OCI-LY3 (cell line): ENCODE measurements at regions not wholly inside any gene's neighbourhood (a gene's known extent, or its start where the extent isn't known, plus 50 kb on each side); places are given as distances from the start of the nearest gene placed in this dataset.

Experiments
- H2AFZ ChIP-seq: fragments of 200-600, 300-600 bp; shearing (Covaris generic); 2 replicates; pipeline ENCODE4 v1.6.0; 2014; ENCODE audit warnings: antibody characterized with exemption, low read depth, low read length
- H3K27ac ChIP-seq: fragments of 200-600, 300-600 bp; sonication (generic); 2 replicates; pipeline ENCODE4 v1.5.1; 2014; ENCODE audit warnings: mild to moderate bottlenecking, low read length, moderate library complexity, mixed read lengths
- H3K27me3 ChIP-seq: fragments of 200-600, 300-600 bp; sonication (generic); 2 replicates; pipeline ENCODE4 v1.6.1; 2014; ENCODE audit warnings: low read depth, low read length, mixed read lengths
- H3K36me3 ChIP-seq: fragments of 200-600, 300-600 bp; sonication (generic); replicated peaks from 2 replicates; pipeline ENCODE3; 2014; ENCODE audit warnings: low read depth, low read length, mixed read lengths
- H3K4me1 ChIP-seq: fragments of 300-600, 200-600 bp; sonication (generic); 2 replicates; pipeline ENCODE4 v1.6.1; 2014; ENCODE audit warnings: low read length, mixed read lengths
- H3K4me2 ChIP-seq: fragments of 200-600, 300-600 bp; sonication (generic); 2 replicates; pipeline ENCODE4 v1.6.1; 2014; ENCODE audit warnings: low read length, mixed read lengths
- H3K4me3 ChIP-seq: fragments of 300-600, 200-600 bp; sonication (generic); 2 replicates; pipeline ENCODE4 v1.5.1; 2014; ENCODE audit warnings: antibody characterized with exemption, mild to moderate bottlenecking, low read length, moderate library complexity
- H3K79me2 ChIP-seq: fragments of 300-600, 200-600 bp; shearing (Covaris generic); 2 replicates; pipeline ENCODE4 v1.6.1; 2014; ENCODE audit warnings: mild to moderate bottlenecking, low read length, mixed read lengths
- H3K9ac ChIP-seq: fragments of 300-600, 200-600 bp; shearing (Covaris generic); 2 replicates; pipeline ENCODE4 v1.6.0; 2014; ENCODE audit warnings: mild to moderate bottlenecking, low read length, moderate library complexity
- H3K9me3 ChIP-seq: fragments of 200-600, 300-600 bp; shearing (Covaris generic); 2 replicates; pipeline ENCODE4 v1.6.1; 2014; ENCODE audit warnings: low read length, mixed read lengths; ENCODE audit not compliant: insufficient read depth
- H4K20me1 ChIP-seq: fragments of 200-600, 300-600 bp; sonication (generic); 2 replicates; pipeline ENCODE4 v1.6.1; 2016; ENCODE audit warnings: low read length, mixed read lengths; ENCODE audit not compliant: insufficient read depth
- CTCF ChIP-seq: fragments of 200-600, 300-600 bp; sonication (generic); IDR thresholded peaks from 2 replicates; pipeline ENCODE4 v1.5.1; 2014; ENCODE audit warnings: antibody characterized with exemption, low read length, low read depth
- EZH2phosphoT487 ChIP-seq: fragments of 200-600 bp; shearing (Covaris generic); IDR thresholded peaks from 2 replicates; pipeline ENCODE4 v1.6.1; 2018; ENCODE audit warnings: antibody characterized with exemption, mixed run types, low read depth

- no peak overlapping the region for H3K9ac ChIP-seq
- peak overlapping the region; percentile 20; the same call in 1 of the 2 replicates for H3K27ac ChIP-seq
- H4K20me1 ChIP-seq: no peaks in the 10 kb centered on the region
- H3K9me3 ChIP-seq: no peaks in the 10 kb centered on the region
- H3K4me1 ChIP-seq: peaks cover 15% of the 10 kb centered on the region
- no peaks in the 10 kb centered on the region for H3K27me3 ChIP-seq
- no peaks in the 10 kb centered on the region for H3K79me2 ChIP-seq
- H3K4me2 ChIP-seq: peak overlapping the region; percentile 14; the same call in 1 of the 2 replicates
- H2AFZ ChIP-seq: peak overlapping the region; percentile 81
- H3K36me3 ChIP-seq: no peaks in the 10 kb centered on the region
- TF ChIP-seq EZH2phosphoT487 (no peak), CTCF (no peak)
- H3K4me3 ChIP-seq: peak overlapping the region; percentile 10; the same call in 1 of the 2 replicates
These were observed 1020.7 kb upstream of the SLIT2 start for GRCh38 chr4:19230906-19231545.

GRCh38 chr4:19227701-19228100 lies 1024.0 kb upstream of the SLIT2 start:
- no peaks in the 10 kb centered on the region for H3K36me3 ChIP-seq
- no peak for TF ChIP-seq CTCF
- TF ChIP-seq EZH2phosphoT487: no peak

GRCh38 chr4:19224820-19225219 lies 1026.9 kb upstream of the SLIT2 start:
- peak overlapping the region; percentile 66 for H3K4me2 ChIP-seq
- peak overlapping the region; percentile 70; the same call in 1 of the 2 replicates for H2AFZ ChIP-seq
- no peaks in the 10 kb centered on the region for H3K27me3 ChIP-seq
- H3K79me2 ChIP-seq: no peaks in the 10 kb centered on the region
- H4K20me1 ChIP-seq: no peaks in the 10 kb centered on the region
- H3K4me1 ChIP-seq: 0 out of 2 replicates have a peak, but pooled peaks cover 4% of the 10 kb centered on the region
- peak overlapping the region; percentile 50 for H3K4me3 ChIP-seq
- H3K36me3 ChIP-seq: no peaks in the 10 kb centered on the region
- H3K9me3 ChIP-seq: no peaks in the 10 kb centered on the region
- H3K9ac ChIP-seq: no peak overlapping the region
- no peak overlapping the region for H3K27ac ChIP-seq
- TF ChIP-seq EZH2phosphoT487 (no peak), CTCF (peak; percentile 53)

More at GRCh38 chr4:19227701-19228100, 1024.0 kb upstream of the SLIT2 start:
- H3K4me1 ChIP-seq: peaks cover 19% of the 10 kb centered on the region
- H3K9ac ChIP-seq: no peak overlapping the region
- H3K4me2 ChIP-seq: no peak overlapping the region
- no peaks in the 10 kb centered on the region for H3K27me3 ChIP-seq
- no peaks in the 10 kb centered on the region for H3K9me3 ChIP-seq
- no peak overlapping the region for H2AFZ ChIP-seq
- no peaks in the 10 kb centered on the region for H4K20me1 ChIP-seq
- no peak overlapping the region for H3K27ac ChIP-seq
- H3K4me3 ChIP-seq: no peak overlapping the region
- H3K79me2 ChIP-seq: no peaks in the 10 kb centered on the region

- Histone ChIP-seq H3K9ac (no peak overlapping the region), H3K4me3 (no peak overlapping the region), H3K79me2 (no peaks in the 10 kb centered on the region), H2AFZ (no peak overlapping the region), H3K27ac (no peak overlapping the region), H3K27me3 (no peaks in the 10 kb centered on the region), H3K9me3 (no peaks in the 10 kb centered on the region), H3K4me2 (no peak overlapping the region), H3K4me1 (no peaks in the 10 kb centered on the region), H4K20me1 (no peaks in the 10 kb centered on the region), H3K36me3 (no peaks in the 10 kb centered on the region)
- TF ChIP-seq EZH2phosphoT487: no peak
- no peak for TF ChIP-seq CTCF
These were observed 1035.2 kb upstream of the SLIT2 start for GRCh38 chr4:19216476-19216875.
